NCI-H524 (cell line): ENCODE measurements at regions not wholly inside any gene's neighbourhood (a gene's known extent, or its start where the extent isn't known, plus 50 kb on each side); places are given as distances from the start of the nearest gene placed in this dataset.

ENCODE experiments used
- DNase-seq, 2 experiments: peaks; one replicate each; lab custom pipeline; 2025; lab: John Stamatoyannopoulos, UW

- no peak for DNase-seq
Observed at GRCh38 chr5:67515020-67515689, 318.6 kb upstream of the CD180 start.

DNA sequence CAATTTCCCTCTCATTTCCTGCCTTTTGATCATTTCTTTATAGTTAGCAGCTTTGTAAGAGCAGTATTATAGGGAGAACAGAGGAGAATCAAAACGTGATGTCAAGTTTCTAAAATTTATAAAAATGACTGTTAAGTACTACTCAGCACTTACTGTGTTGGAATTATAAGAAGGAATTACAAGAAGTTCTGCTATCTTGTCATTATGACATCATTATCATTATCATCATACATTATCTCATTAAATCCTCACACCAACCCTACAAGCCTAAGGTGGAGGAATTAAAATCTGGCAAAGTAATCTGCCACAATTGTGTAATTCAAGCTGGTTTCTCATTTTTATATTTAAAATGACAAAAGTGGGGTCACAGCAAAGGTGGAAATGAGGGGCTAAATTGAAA is 316.2 kb upstream of the CD180 start:
- DNase-seq = no peak

DNA sequence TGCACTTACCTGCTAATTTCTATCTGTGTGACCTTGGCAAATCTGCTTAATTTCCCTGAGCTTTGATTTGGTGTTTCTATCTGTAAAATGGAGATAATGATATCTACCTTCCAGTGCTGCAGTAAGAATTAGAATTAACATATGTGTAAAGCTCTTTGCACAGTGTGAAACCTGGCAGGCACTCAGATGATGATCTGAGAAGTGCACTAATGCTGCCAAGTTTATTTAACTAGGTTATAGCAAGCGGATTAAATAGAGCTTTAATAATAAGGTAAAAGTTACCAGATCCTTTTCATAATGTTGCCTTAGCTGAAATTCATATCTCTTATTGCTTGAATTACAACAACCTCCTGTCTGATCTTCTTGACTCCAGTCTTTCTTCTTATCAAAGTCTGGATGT is 315.3 kb upstream of the CD180 start:
- DNase-seq = peak in 1 of 2 experiments; percentile 55

- no peak for DNase-seq
Observed at GRCh38 chr5:67510204-67510603, 313.6 kb upstream of the CD180 start.

DNA sequence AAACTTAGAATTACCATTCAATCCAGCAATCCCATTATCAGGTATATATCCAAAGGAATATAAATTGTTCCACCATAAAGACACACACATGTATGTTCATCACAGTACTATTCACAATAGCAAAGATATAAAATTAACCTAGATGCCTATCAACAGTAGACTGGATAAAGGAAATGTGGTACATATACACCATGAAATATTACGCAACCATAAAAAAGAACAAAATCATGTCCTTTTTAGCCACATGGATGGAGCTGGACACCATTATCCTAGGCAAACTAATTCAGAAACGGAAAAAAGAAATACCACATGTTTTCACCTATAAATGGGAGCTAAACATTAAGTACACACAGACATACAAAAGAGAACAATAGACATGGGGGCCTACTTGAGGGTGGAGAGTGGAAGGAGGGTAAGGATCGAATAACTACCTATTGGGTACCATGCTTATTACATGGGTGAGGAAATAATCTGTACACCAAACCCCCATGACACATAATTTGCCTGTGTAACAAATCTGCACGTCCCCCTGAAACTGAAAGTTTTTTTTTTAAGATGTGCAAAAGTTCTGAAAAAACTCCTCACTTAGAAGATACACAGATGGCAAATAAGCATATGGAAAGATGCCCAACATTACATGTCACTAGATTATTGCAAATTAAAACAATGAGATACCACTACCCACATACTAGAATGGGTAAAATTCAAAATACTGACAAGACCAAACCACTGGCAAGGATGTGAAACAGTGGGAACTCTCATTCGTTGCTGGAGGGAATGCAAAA is 313.0 kb upstream of the CD180 start:
- DNase-seq = no peak

GRCh38 chr5:67506241-67506640 is 309.6 kb upstream of the CD180 start:
- DNase-seq = no peak

DNA sequence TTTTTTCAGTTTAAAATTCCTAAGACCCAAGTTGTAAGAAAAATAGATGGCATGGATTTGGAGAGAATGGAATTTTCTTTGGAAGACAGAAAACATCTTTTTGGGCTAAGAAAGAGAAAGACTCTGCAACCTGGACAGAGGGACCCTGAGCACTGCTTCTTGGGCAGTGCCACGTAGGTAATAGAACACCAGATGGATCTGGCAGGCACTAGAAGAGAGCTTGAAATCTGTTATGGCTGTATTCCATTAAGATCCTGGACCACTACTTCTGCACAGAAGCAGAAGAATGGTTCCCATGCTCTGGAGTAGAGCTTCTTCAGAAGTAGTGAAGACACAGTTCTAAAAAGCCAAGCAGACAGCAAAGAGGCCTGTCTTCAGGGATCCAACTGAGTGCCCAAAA is 306.4 kb upstream of the CD180 start:
- DNase-seq = no peak

GRCh38 chr5:67496051-67496450 is 299.5 kb upstream of the CD180 start:
- no peak for DNase-seq

- no peak for DNase-seq
Observed at GRCh38 chr5:67495072-67495471, 298.5 kb upstream of the CD180 start.

DNA sequence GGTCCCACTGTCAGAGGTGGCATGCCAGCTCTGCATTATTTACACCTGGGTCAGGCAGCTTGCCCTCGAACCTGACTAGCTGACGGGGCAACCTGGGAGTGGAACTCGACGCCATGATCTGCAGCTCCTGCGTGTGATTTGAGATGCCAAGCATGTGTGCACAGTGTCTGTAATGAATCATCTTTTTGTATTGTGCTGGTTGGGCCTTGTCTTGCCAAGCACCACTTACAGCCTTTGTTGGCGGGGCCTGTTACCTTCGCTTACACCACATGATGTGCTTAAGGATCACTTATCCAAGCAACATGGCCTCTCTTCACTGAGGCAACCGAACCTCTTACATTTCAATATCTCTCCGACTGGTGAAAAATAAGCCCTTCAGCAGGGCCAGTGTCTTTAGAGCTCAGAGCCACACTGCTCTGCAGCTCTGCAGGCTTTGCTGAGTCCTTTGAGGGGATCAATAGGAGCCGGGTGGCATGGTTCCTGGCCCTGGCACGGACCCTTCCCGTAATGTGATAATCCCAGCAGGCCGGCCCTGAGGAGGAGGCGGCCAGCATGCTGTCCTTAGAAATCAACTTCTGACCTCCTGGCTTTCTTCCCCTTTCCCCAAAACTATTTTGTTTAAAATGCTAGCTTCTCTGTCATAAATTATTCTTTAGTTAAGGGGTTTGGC is 297.7 kb upstream of the CD180 start:
- no peak for DNase-seq

- peak; percentile 31 to 58 for DNase-seq
Observed at GRCh38 chr5:67493676-67494075, 297.1 kb upstream of the CD180 start.

DNA sequence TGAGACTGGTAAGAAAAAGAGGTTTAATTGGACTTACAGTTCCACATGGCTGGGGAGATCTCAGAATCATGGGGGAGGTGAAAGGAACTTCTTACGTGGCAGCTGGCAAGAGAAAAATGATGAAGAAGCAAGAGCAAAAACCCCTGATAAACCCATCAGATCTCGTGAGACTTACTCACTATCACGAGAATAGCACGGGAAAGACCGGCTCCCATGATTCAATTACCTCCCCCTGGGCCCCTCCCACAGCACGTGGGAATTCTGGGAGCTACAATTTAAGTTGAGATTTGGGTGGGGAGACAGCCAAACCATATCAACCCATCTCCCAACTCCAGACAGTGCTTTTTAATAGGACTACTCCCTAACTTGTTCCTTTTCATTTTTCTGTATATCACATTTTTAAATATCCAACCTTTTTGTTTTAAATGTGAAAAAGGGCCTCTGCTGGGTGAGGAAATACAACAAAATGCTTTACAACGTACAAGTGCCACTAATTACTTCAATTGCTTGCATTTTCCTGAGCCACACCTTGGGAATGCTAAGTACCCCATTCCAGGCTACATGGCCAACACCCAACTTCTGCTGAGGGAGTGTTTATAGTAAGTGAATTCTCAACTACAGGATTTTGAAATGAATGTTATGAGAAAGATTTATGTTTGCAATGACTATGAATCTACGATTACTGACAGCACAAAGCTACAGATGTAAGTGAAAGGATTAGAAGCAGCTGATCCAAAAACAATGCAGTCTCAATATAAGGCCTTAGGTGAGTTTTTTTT is 294.1 kb upstream of the CD180 start:
- no peak for DNase-seq

GRCh38 chr5:67488885-67489284 is 292.3 kb upstream of the CD180 start:
- DNase-seq = no peak

DNA sequence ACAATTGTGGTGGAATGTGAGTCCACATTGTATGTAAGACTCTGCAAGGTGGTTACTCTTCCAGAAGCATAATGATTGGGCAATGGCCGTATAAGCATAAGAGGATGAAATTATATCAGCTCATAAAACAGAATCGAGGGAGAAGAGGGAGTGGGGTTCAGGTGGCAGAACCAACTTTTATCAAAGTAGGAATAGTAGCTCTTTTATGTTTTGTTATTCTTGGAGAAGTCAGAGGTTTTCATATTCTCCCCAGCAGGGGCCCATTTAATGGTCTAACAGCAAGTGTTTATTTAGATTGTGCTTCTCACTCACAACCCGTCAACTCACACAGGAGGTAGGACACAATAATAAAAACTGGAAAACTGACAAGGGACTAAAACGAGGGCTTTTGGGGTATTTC is 291.3 kb upstream of the CD180 start:
- DNase-seq = no peak

GRCh38 chr5:67483453-67484030 is 286.9 kb upstream of the CD180 start:
- no peak for DNase-seq

- no peak for DNase-seq
Observed at GRCh38 chr5:67481362-67481761, 284.8 kb upstream of the CD180 start.

DNA sequence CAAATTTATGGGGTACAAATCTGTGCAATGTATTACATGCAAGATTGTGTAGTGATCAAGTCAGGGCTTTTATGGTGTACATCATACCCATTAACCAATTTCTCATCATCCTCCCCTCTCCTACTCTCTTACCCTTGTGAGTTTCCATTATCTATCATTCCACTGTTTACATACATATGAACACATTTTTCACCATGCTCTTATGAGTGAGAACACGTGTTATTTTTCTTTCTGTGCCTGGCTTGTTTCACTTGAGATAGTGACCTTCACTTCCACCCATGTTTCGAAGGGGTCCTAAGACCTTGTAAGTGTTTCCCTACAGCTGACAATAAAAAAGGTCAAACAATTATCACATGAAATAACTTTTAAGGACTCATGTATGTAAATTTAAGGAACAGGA is 281.7 kb upstream of the CD180 start:
- DNase-seq = no peak

- DNase-seq = no peak
Observed at GRCh38 chr5:67476995-67477394, 280.4 kb upstream of the CD180 start.

- no peak for DNase-seq
Observed at GRCh38 chr5:67476531-67476930, 279.9 kb upstream of the CD180 start.

DNA sequence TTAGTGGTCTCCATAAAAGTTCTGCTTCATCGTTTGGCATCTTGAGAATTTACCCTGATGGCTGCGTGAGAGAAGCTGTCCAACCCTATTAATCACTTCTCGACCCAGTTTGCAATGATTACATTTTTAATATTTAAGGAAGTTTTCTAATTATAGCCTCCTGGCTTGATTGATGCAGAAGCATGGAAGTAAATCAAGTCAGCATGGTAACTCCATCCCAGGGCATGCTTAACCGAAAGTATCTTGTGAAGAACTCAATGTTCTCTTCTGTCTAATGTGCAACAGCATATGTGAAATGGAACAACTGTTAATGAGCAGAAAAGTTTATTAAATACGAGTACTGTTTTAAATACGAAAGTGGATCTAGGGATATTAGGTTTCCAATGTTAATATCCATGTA is 278.9 kb upstream of the CD180 start:
- no peak for DNase-seq

DNA sequence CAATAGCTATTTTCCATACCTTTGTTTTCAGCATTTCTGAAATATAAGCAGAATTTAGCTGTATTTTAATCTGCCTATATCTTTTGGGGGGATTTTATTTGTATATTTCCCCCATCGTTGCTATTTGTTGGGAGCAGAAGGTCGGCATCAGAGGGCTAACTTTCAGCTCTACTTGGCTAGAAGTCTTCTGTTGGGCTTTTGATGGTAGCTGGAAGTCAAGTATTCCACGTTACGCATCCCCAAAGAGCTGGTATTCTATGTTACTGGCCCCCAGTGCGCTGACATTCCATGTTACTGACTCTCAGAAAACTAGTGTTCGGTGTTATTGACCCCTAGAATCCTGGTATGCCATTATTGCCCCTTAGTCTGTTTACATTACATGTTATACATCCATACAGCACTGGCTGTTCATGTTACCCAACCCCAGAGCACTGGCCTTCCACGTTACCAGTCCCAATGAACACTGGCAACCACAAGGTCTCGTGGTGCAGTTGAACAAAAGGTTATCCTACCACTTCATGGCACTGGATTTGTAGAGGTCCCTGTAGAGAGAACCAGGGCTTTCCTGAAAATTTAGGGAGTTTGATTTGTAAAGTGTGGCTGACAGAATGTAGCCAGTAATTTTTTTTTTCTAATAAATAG is 278.1 kb upstream of the CD180 start:
- no peak for DNase-seq

- DNase-seq = no peak
Observed at GRCh38 chr5:67467110-67467509, 270.5 kb upstream of the CD180 start.
